ENCODE measurements at regions not wholly inside any gene's neighbourhood (a gene's known extent, or its start where the extent isn't known, plus 50 kb on each side); places are given as distances from the start of the nearest gene placed in this dataset.

DNA sequence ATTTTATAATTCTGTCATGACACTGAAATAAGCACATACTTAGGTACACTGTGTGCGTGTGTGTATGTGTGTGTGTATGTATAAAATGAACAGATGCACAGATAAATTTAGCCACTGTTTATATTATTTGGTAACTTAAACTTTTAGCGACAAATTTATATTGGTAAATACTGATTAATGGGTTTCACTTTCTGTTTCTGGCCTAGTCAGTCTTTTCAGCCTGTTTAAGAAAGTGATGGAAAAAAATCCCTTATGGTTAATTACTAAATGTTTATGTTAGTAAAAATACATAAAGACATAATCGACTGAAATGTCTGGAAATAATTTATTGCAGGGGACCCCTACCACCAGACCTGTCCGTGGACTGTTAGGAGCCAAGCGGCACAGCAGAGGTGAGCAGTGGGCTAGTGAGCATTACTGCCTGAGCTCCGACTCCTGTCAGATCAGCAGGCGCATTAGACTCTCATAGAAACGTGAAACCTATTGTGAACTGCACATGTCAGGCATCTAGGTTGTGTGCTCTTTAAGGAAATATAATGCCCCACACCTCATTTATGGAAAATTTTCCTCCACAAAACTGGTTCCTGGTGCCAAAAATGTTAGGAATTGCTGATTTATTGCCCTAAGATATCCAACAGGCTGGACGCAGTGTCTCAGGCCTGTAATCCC, 717.4 kb downstream of the SI start:
- TF ChIP-seq, protein P1, sequence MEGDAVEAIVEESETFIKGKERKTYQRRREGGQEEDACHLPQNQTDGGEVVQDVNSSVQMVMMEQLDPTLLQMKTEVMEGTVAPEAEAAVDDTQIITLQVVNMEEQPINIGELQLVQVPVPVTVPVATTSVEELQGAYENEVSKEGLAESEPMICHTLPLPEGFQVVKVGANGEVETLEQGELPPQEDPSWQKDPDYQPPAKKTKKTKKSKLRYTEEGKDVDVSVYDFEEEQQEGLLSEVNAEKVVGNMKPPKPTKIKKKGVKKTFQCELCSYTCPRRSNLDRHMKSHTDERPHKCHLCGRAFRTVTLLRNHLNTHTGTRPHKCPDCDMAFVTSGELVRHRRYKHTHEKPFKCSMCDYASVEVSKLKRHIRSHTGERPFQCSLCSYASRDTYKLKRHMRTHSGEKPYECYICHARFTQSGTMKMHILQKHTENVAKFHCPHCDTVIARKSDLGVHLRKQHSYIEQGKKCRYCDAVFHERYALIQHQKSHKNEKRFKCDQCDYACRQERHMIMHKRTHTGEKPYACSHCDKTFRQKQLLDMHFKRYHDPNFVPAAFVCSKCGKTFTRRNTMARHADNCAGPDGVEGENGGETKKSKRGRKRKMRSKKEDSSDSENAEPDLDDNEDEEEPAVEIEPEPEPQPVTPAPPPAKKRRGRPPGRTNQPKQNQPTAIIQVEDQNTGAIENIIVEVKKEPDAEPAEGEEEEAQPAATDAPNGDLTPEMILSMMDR (tag by site-specific recombination; IDR thresholded peaks at IDR 0.05), result no peak
- TF ChIP-seq, protein P2, sequence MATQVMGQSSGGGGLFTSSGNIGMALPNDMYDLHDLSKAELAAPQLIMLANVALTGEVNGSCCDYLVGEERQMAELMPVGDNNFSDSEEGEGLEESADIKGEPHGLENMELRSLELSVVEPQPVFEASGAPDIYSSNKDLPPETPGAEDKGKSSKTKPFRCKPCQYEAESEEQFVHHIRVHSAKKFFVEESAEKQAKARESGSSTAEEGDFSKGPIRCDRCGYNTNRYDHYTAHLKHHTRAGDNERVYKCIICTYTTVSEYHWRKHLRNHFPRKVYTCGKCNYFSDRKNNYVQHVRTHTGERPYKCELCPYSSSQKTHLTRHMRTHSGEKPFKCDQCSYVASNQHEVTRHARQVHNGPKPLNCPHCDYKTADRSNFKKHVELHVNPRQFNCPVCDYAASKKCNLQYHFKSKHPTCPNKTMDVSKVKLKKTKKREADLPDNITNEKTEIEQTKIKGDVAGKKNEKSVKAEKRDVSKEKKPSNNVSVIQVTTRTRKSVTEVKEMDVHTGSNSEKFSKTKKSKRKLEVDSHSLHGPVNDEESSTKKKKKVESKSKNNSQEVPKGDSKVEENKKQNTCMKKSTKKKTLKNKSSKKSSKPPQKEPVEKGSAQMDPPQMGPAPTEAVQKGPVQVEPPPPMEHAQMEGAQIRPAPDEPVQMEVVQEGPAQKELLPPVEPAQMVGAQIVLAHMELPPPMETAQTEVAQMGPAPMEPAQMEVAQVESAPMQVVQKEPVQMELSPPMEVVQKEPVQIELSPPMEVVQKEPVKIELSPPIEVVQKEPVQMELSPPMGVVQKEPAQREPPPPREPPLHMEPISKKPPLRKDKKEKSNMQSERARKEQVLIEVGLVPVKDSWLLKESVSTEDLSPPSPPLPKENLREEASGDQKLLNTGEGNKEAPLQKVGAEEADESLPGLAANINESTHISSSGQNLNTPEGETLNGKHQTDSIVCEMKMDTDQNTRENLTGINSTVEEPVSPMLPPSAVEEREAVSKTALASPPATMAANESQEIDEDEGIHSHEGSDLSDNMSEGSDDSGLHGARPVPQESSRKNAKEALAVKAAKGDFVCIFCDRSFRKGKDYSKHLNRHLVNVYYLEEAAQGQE (tag by site-specific recombination; IDR thresholded peaks at IDR 0.05), result no peak
- TF ChIP-seq SCRT1 (tag by site-specific recombination; IDR thresholded peaks at IDR 0.05; ENCODE audit: borderline replicate concordance) (no peak), KLF1 (tag by site-specific recombination; IDR thresholded peaks at IDR 0.05) (no peak), ZNF248 (tag by site-specific recombination; IDR thresholded peaks at IDR 0.05) (no peak), ZNF157 (tag by site-specific recombination; IDR thresholded peaks at IDR 0.05) (no peak), REPIN1 (tag by site-specific recombination; IDR thresholded peaks at IDR 0.05; ENCODE audit: low read depth) (no peak), ZNF768 (tag by site-specific recombination; IDR thresholded peaks at IDR 0.05) (no peak), OSR2 (tag by site-specific recombination; IDR thresholded peaks at IDR 0.05) (no peak), ZNF654 (tag by site-specific recombination; IDR thresholded peaks at IDR 0.05; ENCODE audit: low read depth) (no peak)
- TF ChIP-seq, protein P3, sequence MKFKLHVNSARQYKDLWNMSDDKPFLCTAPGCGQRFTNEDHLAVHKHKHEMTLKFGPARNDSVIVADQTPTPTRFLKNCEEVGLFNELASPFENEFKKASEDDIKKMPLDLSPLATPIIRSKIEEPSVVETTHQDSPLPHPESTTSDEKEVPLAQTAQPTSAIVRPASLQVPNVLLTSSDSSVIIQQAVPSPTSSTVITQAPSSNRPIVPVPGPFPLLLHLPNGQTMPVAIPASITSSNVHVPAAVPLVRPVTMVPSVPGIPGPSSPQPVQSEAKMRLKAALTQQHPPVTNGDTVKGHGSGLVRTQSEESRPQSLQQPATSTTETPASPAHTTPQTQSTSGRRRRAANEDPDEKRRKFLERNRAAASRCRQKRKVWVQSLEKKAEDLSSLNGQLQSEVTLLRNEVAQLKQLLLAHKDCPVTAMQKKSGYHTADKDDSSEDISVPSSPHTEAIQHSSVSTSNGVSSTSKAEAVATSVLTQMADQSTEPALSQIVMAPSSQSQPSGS (tag by site-specific recombination; IDR thresholded peaks at IDR 0.05; ENCODE audit: low read depth), result no peak

All from HEK293 (cell line).